Thyroid gland (tissue), 4 donors: ENCODE measurements at regions not wholly inside any gene's neighbourhood (a gene's known extent, or its start where the extent isn't known, plus 50 kb on each side); places are given as distances from the start of the nearest gene placed in this dataset.

Experiments used
- POLR2A ChIP-seq, 2 donors: fragments of 450-650 bp; IDR thresholded peaks; one replicate each; pipeline ENCODE4 v1.6.1; 2017; ENCODE audit warnings: antibody characterized with exemption in 2 of 2, mild to moderate bottlenecking in 2 of 2, moderate library complexity in 1 of 2
- TF ChIP-seq, protein P1 (sequence below), 6 experiments: fragments of 200-600 bp in 3 of 6; fragments of 450-650 bp in 3 of 6; sonication (generic) in 3 of 6; IDR thresholded peaks; one replicate each; pipeline ENCODE4 v1.5.1; 2016 to 2019; ENCODE audit warnings: antibody characterized with exemption in 6 of 6, mild to moderate bottlenecking in 2 of 6, inconsistent platforms in 1 of 6, moderate library complexity in 1 of 6

DNA sequence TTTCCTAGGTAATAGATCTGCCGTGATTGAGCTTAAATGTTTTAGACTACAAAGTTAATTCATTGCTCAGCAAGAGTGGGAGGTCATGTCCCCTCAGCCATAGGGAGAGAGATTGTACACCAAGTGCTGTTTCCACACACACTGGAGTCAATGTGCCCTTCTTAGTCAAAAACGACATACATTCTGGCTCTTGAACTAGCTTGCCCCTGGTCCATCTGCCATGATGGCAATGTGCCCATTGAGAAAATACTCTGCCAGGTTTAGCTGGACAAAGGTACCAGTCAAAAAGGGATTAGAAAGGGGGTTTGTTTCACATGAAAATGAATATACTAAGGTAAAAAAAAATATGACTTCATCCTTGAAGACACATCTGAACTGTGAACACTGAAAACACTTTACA, 377.1 kb upstream of the ADGRL3 start:
- TF ChIP-seq, protein P1, sequence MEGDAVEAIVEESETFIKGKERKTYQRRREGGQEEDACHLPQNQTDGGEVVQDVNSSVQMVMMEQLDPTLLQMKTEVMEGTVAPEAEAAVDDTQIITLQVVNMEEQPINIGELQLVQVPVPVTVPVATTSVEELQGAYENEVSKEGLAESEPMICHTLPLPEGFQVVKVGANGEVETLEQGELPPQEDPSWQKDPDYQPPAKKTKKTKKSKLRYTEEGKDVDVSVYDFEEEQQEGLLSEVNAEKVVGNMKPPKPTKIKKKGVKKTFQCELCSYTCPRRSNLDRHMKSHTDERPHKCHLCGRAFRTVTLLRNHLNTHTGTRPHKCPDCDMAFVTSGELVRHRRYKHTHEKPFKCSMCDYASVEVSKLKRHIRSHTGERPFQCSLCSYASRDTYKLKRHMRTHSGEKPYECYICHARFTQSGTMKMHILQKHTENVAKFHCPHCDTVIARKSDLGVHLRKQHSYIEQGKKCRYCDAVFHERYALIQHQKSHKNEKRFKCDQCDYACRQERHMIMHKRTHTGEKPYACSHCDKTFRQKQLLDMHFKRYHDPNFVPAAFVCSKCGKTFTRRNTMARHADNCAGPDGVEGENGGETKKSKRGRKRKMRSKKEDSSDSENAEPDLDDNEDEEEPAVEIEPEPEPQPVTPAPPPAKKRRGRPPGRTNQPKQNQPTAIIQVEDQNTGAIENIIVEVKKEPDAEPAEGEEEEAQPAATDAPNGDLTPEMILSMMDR (IDR thresholded peaks at IDR 0.05) = no peak
- TF ChIP-seq POLR2A (IDR thresholded peaks at IDR 0.05) = no peak
